ENCODE measurements at regions not wholly inside any gene's neighbourhood (a gene's known extent, or its start where the extent isn't known, plus 50 kb on each side); places are given as distances from the start of the nearest gene placed in this dataset.
A peak's percentile ranks its signal among the peaks of the same experiment; 100 is the strongest.

- intact Hi-C loops (cut with DNase I) = loop anchor here (10.0 kb wide), 2 partner anchors 144 to 154 kb away; no protein-coding TSS in a partner anchor
- DNase-seq = no peak
- H3K9me3 ChIP-seq = no peaks in the 10 kb centered on the region
- ATAC-seq = no peak
- H3K27ac ChIP-seq = no peak overlapping the region
- H3K27me3 ChIP-seq = peaks cover 0 to 19% of the 10 kb centered on the region in 2 donors
- WGBS (ENCODE audit: insufficient coverage, low coverage, low lambda C conversion rate, missing lambda C conversion rate) = 82% methylated on average over 3 of the region's 3 CpGs
- H3K4me1 ChIP-seq = peaks cover 0 to 3% (median 0%) of the 10 kb centered on the region in 4 donors
- H3K36me3 ChIP-seq = no peaks in the 10 kb centered on the region
- no peak for TF ChIP-seq POLR2A (IDR thresholded peaks at IDR 0.05)
- TF ChIP-seq CTCF (IDR thresholded peaks at IDR 0.05) = no peak
- H3K4me3 ChIP-seq = no peak overlapping the region
Observed at GRCh38 chr19:28730791-28731512, 482.0 kb downstream of the UQCRFS1 start.

- peaks cover 0 to 20% of the 10 kb centered on the region in 2 donors for H3K27me3 ChIP-seq
- H3K4me3 ChIP-seq = no peak overlapping the region
- TF ChIP-seq CTCF (IDR thresholded peaks at IDR 0.05) = peak in 3 of 4 donors; percentile 7 to 24 (median 13)
- no peak for TF ChIP-seq POLR2A (IDR thresholded peaks at IDR 0.05)
- H3K4me1 ChIP-seq = peaks cover 0 to 3% (median 0%) of the 10 kb centered on the region in 4 donors
- 41% methylated on average over 14 of the region's 49 CpGs for WGBS (ENCODE audit: insufficient coverage, low coverage, low lambda C conversion rate, missing lambda C conversion rate)
- ATAC-seq (no peak), DNase-seq (peak in 1 of 3 donors; percentile 26)
- H3K27ac ChIP-seq = no peak overlapping the region
- intact Hi-C loops (cut with DNase I) = no loop called here
- H3K9me3 ChIP-seq = no peaks in the 10 kb centered on the region
- no peaks in the 10 kb centered on the region for H3K36me3 ChIP-seq
Observed at GRCh38 chr19:28727480-28728159, 485.3 kb downstream of the UQCRFS1 start.

- WGBS (ENCODE audit: insufficient coverage, low coverage, low lambda C conversion rate, missing lambda C conversion rate) = 68% methylated on average over 19 of the region's 46 CpGs
- no peak for ATAC-seq
- peaks cover 0 to 3% (median 0%) of the 10 kb centered on the region in 4 donors for H3K4me1 ChIP-seq
- H3K36me3 ChIP-seq = no peaks in the 10 kb centered on the region
- H3K9me3 ChIP-seq = no peaks in the 10 kb centered on the region
- no peak overlapping the region for H3K4me3 ChIP-seq
- TF ChIP-seq POLR2A (IDR thresholded peaks at IDR 0.05) (no peak), CTCF (IDR thresholded peaks at IDR 0.05) (no peak)
- H3K27ac ChIP-seq = no peak overlapping the region
- DNase-seq = no peak
- intact Hi-C loops (cut with DNase I) = no loop called here
- peaks cover 0 to 20% of the 10 kb centered on the region in 2 donors for H3K27me3 ChIP-seq
Observed at GRCh38 chr19:28726533-28727479, 486.1 kb downstream of the UQCRFS1 start.

- Histone ChIP-seq H3K27ac (no peak overlapping the region), H3K4me1 (no peaks in the 10 kb centered on the region), H3K27me3 (no peaks in the 10 kb centered on the region), H3K9me3 (no peaks in the 10 kb centered on the region), H3K4me3 (no peak overlapping the region), H3K36me3 (no peaks in the 10 kb centered on the region)
- WGBS (ENCODE audit: insufficient coverage, low coverage, low lambda C conversion rate, missing lambda C conversion rate) = 71% methylated on average over 3 of the region's 3 CpGs
- TF ChIP-seq CTCF (IDR thresholded peaks at IDR 0.05) (no peak), POLR2A (IDR thresholded peaks at IDR 0.05) (no peak)
- no peak for DNase-seq
- intact Hi-C loops (cut with DNase I) = no loop called here
- ATAC-seq = no peak
Observed at GRCh38 chr19:28718909-28719308, 494.0 kb downstream of the UQCRFS1 start.
